Keratinocyte (primary cell): ENCODE measurements at regions not wholly inside any gene's neighbourhood (a gene's known extent, or its start where the extent isn't known, plus 50 kb on each side); places are given as distances from the start of the nearest gene placed in this dataset.

ENCODE experiments used
- DNase-seq: peaks from one replicate; pipeline ENCODE4 v3.0.0-alpha.2; 2011; ENCODE audit warnings: low read depth, missing footprints, low spot score
- FAIRE-seq: peaks from 2 replicates; lab custom pipeline; 2011; peaks lifted over from hg19 to GRCh38; lab: Jason Lieb, UNC
- H2AFZ ChIP-seq: 2 replicates; pipeline ENCODE4 v1.6.0; 2012; ENCODE audit warnings: low read length, control low read depth, inconsistent platforms; ENCODE audit not compliant: control insufficient read depth
- H3K27ac ChIP-seq: 2 replicates; pipeline ENCODE4 v1.5.1; 2011; ENCODE audit warnings: low read length; ENCODE audit not compliant: control insufficient read depth, insufficient read depth
- H3K27me3 ChIP-seq: 3 replicates; pipeline ENCODE4 v1.6.0; 2011; ENCODE audit warnings: low read length; ENCODE audit not compliant: control insufficient read depth, insufficient read depth; ENCODE audit errors: extremely low read depth
- H3K36me3 ChIP-seq, 2 experiments: 2 replicates in 1 of 2; 3 replicates in 1 of 2; pipeline ENCODE4 v1.5.1; 2011; ENCODE audit warnings: low read length in 2 of 2, mild to moderate bottlenecking in 1 of 2; ENCODE audit not compliant: control insufficient read depth in 2 of 2, insufficient read depth in 2 of 2; ENCODE audit errors: extremely low read depth in 1 of 2
- H3K4me1 ChIP-seq: 3 replicates; pipeline ENCODE4 v1.5.1; 2011; ENCODE audit warnings: low read length; ENCODE audit not compliant: control insufficient read depth, insufficient read depth; ENCODE audit errors: extremely low read depth
- H3K4me2 ChIP-seq: 3 replicates; pipeline ENCODE4 v1.6.0; 2011; ENCODE audit warnings: low read depth, low read length; ENCODE audit not compliant: control insufficient read depth, insufficient read depth; ENCODE audit errors: extremely low read depth
- H3K4me3 ChIP-seq, 3 experiments: fragments of 200-600 bp in 1 of 3; sonication (generic) in 1 of 3; 2 replicates in 2 of 3; 3 replicates in 1 of 3; pipeline ENCODE4 v1.5.1; 2011 to 2016; ENCODE audit warnings: low read length in 3 of 3, mild to moderate bottlenecking in 3 of 3, control low read depth in 2 of 3, inconsistent platforms in 1 of 3, low read depth in 1 of 3, mixed read lengths in 1 of 3, mixed run types in 1 of 3, moderate library complexity in 1 of 3; ENCODE audit not compliant: control insufficient read depth in 2 of 3, insufficient read depth in 2 of 3; ENCODE audit errors: extremely low read depth in 1 of 3
- H3K79me2 ChIP-seq: 2 replicates; pipeline ENCODE4 v1.6.0; 2012; ENCODE audit warnings: low read length; ENCODE audit not compliant: control insufficient read depth, insufficient read depth
- H3K9ac ChIP-seq: 3 replicates; pipeline ENCODE4 v1.6.0; 2011; ENCODE audit warnings: low read length; ENCODE audit not compliant: control insufficient read depth, insufficient read depth; ENCODE audit errors: extremely low read depth
- H3K9me1 ChIP-seq: 3 replicates; pipeline ENCODE4 v1.6.0; 2011; ENCODE audit warnings: low read length; ENCODE audit not compliant: control insufficient read depth, insufficient read depth; ENCODE audit errors: extremely low read depth
- H3K9me3 ChIP-seq: 2 replicates; pipeline ENCODE4 v1.5.1; 2012; ENCODE audit warnings: low read depth, low read length; ENCODE audit not compliant: control insufficient read depth
- H4K20me1 ChIP-seq: 3 replicates; pipeline ENCODE4 v1.6.0; 2011; ENCODE audit warnings: low read length; ENCODE audit not compliant: control insufficient read depth, insufficient read depth; ENCODE audit errors: extremely low read depth
- CTCF ChIP-seq, 3 experiments: IDR thresholded peaks in 1 of 3; conservative IDR thresholded peaks in 1 of 3; optimal IDR thresholded peaks in 1 of 3; 2 replicates in 2 of 3; 3 replicates in 1 of 3; pipeline versions ENCODE3 to v1.5.1; 2011; ENCODE audit warnings: low read length in 3 of 3, mild to moderate bottlenecking in 3 of 3, moderate library complexity in 2 of 3, control low read depth in 1 of 3, inconsistent platforms in 1 of 3; ENCODE audit not compliant: insufficient read depth in 2 of 3; ENCODE audit errors: extremely low read depth in 1 of 3
- EZH2 ChIP-seq: IDR thresholded peaks from one replicate; pipeline ENCODE4 v1.6.1; 2012; ENCODE audit warnings: inconsistent platforms, mild to moderate bottlenecking, low read length, moderate library complexity
- dilution Hi-C: fragments of 300-500 bp; cut with MboI; formaldehyde crosslinking; loops from one replicate; pipeline ENCODE4 v1.7.0; 2020; ENCODE audit warnings: low sequenced_read_pairs; ENCODE audit not compliant: extremely low pct_ligation_motif_present

- H3K27me3 ChIP-seq, result no peaks in the 10 kb centered on the region
- H3K9me3 ChIP-seq, result no peaks in the 10 kb centered on the region
- no peaks in the 10 kb centered on the region for H3K79me2 ChIP-seq
- H3K4me3 ChIP-seq, result peak overlapping the region in 1 of 3 experiments; percentile 35
- no peaks in the 10 kb centered on the region for H3K36me3 ChIP-seq
- peak overlapping the region; percentile 74 for H3K4me2 ChIP-seq
- no peaks in the 10 kb centered on the region for H4K20me1 ChIP-seq
- peak; percentile 51 for FAIRE-seq
- H3K4me1 ChIP-seq, result peaks cover 61% of the 10 kb centered on the region
- peak overlapping the region; percentile 12 for H2AFZ ChIP-seq
- no peak for TF ChIP-seq CTCF (optimal IDR thresholded peaks at IDR 0.05 in 1 of 3, IDR thresholded peaks at IDR 0.05 in 1 of 3, conservative IDR thresholded peaks at IDR 0.05 in 1 of 3; ENCODE audit: extremely low read depth in 1 of 3, insufficient read depth in 2 of 3, low read length in 3 of 3)
- TF ChIP-seq EZH2, result no peak
- peak overlapping the region; percentile 59 for H3K27ac ChIP-seq
- H3K9ac ChIP-seq, result no peak overlapping the region
- dilution Hi-C loops, result no loop called here
- H3K9me1 ChIP-seq, result no peaks in the 10 kb centered on the region
- no peak for DNase-seq
Measured at GRCh38 chr5:174531782-174532191, 192.6 kb upstream of the MSX2 start.

- H2AFZ ChIP-seq, result no peak overlapping the region
- TF ChIP-seq CTCF (optimal IDR thresholded peaks at IDR 0.05 in 1 of 3, IDR thresholded peaks at IDR 0.05 in 1 of 3, conservative IDR thresholded peaks at IDR 0.05 in 1 of 3; ENCODE audit: extremely low read depth in 1 of 3, insufficient read depth in 2 of 3, low read length in 3 of 3) (no peak), EZH2 (no peak)
- H4K20me1 ChIP-seq, result no peaks in the 10 kb centered on the region
- no peaks in the 10 kb centered on the region for H3K9me3 ChIP-seq
- H3K9ac ChIP-seq, result peak overlapping the region; percentile 32
- FAIRE-seq (peak; percentile 81), DNase-seq (peak; percentile 84)
- H3K9me1 ChIP-seq, result no peaks in the 10 kb centered on the region
- H3K79me2 ChIP-seq, result no peaks in the 10 kb centered on the region
- peak overlapping the region; percentile 74 for H3K4me2 ChIP-seq
- no peaks in the 10 kb centered on the region for H3K27me3 ChIP-seq
- no peak overlapping the region for H3K4me3 ChIP-seq
- dilution Hi-C loops, result no loop called here
- H3K27ac ChIP-seq, result peak overlapping the region; percentile 63
- no peaks in the 10 kb centered on the region for H3K36me3 ChIP-seq
- H3K4me1 ChIP-seq, result peaks cover 61% of the 10 kb centered on the region
Measured at GRCh38 chr5:174532455-174533453, 191.6 kb upstream of the MSX2 start.
